Right ventricle myocardium superior (tissue), 1 donor: ENCODE measurements at regions not wholly inside any gene's neighbourhood (a gene's known extent, or its start where the extent isn't known, plus 50 kb on each side); places are given as distances from the start of the nearest gene placed in this dataset.
A peak's percentile ranks its signal among the peaks of the same experiment; 100 is the strongest.
"Not testable (repeated sequence)": the region's sequence is repeated elsewhere in the genome, so short reads cannot be mapped to it uniquely, and the experiment has no call there.

Experiments used
- ATAC-seq: fragments of 200-7000 bp; cut with Tn5 transposase; one replicate; pipeline ENCODE4 v1.9.1; 2020; ENCODE audit warnings: mild to moderate bottlenecking; ENCODE audit not compliant: poor library complexity
- DNase-seq: peaks from one replicate; pipeline ENCODE4 v3.0.0-alpha.2; 2020
- intact Hi-C: fragments of 100-400 bp; cut with DNase I; formaldehyde crosslinking; loops from one replicate; pipeline ENCODE4 v1.11.2; 2022
- donor health status: DM: no; HTN: yes; CAD: no; lungs with severe emphysema.

GRCh38 chr5:163280897-163281296, 156.5 kb upstream of the CCNG1 start:
- DNase-seq, ATAC-seq, intact Hi-C loops: not testable (repeated sequence)

GRCh38 chr5:163281512-163281911, 155.9 kb upstream of the CCNG1 start:
- ATAC-seq (no peak), DNase-seq (no peak)
- intact Hi-C loops: no loop called here

DNA sequence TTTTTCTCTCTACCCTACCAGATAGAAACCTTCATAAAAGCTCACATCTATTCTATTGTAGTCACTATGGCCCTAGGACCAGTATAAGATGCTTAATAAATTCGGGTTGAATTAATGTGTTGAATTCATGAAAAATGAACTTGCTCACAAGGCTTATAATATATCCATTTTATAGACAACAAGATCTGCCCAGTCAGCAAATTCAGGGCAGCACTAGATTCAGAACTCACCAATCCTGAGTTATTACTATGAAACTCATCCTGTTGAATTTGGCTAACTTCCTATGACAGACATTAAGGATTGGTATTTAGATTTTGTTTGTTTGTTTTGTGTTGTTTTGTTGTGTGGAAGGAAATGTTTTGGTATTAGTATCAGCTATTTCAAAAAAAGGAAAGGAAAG, 143.6 kb upstream of the CCNG1 start:
- DNase-seq (no peak), ATAC-seq (no peak)
- intact Hi-C loops: no loop called here

- DNase-seq (no peak), ATAC-seq (no peak)
- intact Hi-C loops: no loop called here
Observed at GRCh38 chr5:163303718-163304117, 133.7 kb upstream of the CCNG1 start.

GRCh38 chr5:163305655-163306054, 131.7 kb upstream of the CCNG1 start:
- intact Hi-C loops: no loop called here
- DNase-seq (no peak), ATAC-seq (no peak)

DNA sequence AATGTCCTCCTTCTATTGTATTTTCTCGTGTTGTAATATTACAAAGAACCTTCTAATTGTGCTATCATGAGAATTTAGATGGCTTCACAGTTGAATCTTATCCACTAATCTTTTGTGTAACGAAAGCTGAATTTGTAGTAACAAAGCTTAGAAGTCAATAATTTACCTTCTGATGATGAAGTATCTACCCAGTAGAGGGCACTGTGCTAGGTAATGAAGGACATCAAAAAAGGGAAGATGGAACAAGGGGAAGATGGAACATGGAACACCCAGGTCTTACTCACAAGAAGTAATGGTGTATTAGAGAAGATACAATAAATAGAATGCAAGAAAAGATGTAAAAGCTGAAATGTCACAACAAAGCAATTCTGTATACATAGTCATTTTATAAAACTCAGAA, 131.0 kb upstream of the CCNG1 start:
- intact Hi-C loops: no loop called here
- DNase-seq (no peak), ATAC-seq (no peak)

- no peak for DNase-seq
- intact Hi-C loops: no loop called here
- ATAC-seq: no peak
Observed at GRCh38 chr5:163309914-163310313, 127.5 kb upstream of the CCNG1 start.

DNA sequence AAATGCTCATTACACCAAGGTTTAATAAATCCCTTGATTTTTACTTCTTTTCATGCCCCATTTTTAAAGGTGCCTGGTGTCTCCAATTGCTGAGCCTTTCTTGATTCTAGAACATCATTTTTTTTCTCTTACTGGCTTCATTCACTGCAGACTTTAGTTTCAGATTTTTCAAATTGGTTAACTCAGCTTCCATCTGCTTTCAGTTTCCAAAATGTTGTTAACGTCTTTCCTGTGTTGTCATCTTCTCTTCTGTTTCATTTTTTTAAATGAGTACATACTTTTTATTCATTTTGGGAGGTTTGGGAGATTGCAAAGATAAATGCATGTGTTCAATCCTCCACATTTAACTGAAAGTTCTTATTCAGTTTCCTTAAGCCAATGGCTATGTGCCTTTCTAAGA, 126.4 kb upstream of the CCNG1 start:
- DNase-seq (no peak), ATAC-seq (no peak)
- intact Hi-C loops: no loop called here

DNA sequence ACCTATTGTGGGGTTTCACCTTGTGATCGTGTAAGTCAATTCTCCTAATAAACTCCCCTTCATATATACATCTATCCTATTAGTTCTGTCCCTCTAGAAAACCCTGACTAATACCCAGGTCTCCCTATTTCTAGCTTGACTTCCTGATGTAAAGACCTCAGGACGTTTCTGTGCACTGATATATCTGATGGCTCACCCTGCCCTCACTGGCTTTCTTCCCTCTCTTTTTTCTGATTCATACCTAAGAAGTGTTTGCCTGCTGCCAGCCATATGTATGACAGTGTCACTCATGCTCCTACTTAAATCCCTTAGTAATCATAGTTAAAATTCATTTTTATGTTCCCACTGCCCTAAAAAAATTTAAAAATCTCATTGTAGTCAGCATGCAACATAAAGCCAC, 124.8 kb upstream of the CCNG1 start:
- DNase-seq (no peak), ATAC-seq (no peak)
- intact Hi-C loops: no loop called here

DNA sequence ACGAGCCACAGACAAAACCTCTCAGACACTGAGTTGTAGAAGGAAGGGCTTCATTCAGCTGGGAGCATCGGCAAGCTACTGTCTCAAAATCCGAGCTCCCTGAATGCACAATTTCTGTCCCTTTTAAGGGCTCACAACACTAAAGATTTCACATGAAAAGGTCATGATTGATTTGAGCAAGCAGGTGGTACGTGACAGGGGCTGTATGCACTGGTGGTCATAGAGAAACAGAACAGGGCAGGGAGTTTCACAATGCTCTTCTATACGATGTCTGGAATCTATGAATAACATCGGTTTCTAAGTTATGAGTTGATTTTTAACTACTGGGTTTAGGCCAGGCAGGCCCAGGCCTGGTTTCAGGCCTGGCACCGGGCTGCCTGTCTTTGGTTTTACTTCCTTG, 124.3 kb upstream of the CCNG1 start:
- intact Hi-C loops, ATAC-seq, DNase-seq: not testable (repeated sequence)

DNA sequence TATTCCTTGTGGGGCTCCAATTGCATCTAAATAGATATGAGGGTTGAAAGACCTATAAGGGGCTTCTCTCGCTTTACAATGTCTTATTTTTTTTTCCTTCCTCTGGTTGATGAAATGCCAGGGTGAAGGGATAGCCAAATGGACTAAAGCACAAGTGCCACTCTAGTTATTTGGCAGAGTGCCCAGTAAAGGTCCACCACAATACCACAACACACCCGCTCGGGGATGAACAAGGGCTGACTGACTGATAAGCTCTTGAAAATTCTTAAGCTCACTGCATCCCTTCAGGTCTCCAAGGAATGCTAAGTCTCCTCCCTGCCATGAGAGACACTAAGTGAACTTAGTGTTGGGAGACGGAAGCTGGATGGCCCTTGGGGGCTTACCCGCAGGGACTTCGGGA, 121.0 kb upstream of the CCNG1 start:
- intact Hi-C loops, DNase-seq, ATAC-seq: not testable (repeated sequence)

DNA sequence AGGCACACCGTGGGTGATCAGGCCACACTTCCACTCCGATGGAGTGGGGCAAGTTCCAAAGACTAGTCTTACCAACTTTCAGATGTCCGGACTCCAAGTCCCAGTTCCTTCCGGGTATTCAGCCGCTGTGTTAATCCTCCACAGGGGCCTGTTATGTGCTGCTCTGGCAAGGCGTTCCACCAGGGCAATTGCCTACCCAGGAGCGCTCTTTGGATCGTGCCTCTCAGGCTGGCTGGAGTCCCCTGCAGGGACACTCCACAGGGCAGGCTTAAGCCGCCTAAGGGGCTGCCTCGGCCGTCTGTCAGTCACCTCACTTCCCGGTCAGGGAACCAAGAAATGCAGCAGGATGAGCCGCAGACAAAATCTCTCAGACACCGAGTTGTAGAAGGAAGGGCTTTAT, 118.7 kb upstream of the CCNG1 start:
- no peak for ATAC-seq
- no peak for DNase-seq
- intact Hi-C loops: no loop called here

- no peak for ATAC-seq
- intact Hi-C loops: no loop called here
- DNase-seq: no peak
Observed at GRCh38 chr5:163321511-163321910, 115.9 kb upstream of the CCNG1 start.

DNA sequence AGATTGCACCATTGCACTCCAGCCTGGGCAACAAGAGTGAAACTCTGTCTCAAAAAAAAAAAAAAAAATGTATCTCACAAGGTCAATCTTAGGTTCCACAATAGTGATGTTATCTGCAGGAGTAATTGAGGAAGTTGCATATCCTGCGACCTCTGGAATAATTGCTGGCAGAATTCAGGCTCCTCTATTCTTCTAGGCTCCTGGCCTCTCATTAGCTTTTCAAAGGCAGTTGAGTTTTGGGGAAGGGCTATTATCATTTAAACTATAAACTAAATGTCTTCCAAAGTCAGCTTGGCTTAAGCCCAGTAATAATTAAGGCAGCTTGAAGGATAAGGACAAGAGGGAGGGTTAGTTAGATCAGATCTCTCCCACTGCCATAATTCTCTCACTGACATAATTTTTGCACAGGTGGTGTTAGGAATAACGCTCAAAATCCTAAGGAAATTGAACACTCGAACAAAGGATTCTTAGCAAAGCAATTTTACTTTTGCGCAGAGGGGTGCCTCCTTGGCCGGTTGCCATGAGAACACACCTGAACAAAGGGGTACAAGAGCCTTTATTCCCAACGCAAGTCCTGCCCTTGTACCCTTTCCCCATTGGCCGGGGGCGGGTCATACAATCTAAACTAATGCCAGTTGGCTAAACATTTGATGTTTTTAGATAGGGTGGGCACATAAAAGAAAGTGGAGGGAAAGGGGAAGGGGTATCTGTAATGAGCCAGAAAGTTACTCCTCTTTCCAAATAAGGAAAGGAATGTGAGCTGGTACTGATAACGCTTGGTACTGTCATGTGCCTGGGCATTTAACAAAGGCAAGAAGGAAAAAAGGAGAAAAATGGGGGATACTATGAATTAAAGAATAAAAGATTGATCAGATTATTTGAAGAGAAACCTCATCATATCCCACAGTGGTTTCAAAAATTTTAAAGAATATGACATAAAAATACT, 106.4 kb upstream of the CCNG1 start:
- DNase-seq (no peak), ATAC-seq (no peak)
- intact Hi-C loops: no loop called here

- ATAC-seq, intact Hi-C loops, DNase-seq: not testable (repeated sequence)
Observed at GRCh38 chr5:163336074-163336473, 101.3 kb upstream of the CCNG1 start.

GRCh38 chr5:163339148-163339547, 98.2 kb upstream of the CCNG1 start:
- intact Hi-C loops: no loop called here
- no peak for DNase-seq
- ATAC-seq: no peak

- ATAC-seq, intact Hi-C loops, DNase-seq: not testable (repeated sequence)
Observed at GRCh38 chr5:163340378-163340777, 97.0 kb upstream of the CCNG1 start.

DNA sequence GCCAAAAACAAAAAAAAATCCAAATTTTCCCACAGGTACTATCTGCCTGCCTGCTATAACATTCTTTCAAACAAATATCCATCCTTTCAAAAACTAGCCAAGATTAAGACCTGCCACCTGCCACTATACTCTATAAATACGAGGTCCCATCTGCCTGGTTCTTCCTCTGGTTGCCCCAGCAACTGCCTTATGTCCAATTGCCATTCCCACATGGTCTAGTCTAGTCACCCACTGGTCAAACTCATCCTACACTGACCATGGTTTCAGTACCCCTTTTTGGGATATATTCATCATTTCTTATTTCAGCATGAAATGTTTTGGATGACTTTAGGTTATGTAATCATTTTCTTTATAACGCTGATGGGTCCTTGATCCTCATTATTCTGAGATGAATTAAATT, 95.1 kb upstream of the CCNG1 start:
- DNase-seq: no peak
- no peak for ATAC-seq
- intact Hi-C loops: no loop called here

GRCh38 chr5:163345216-163345615, 92.2 kb upstream of the CCNG1 start:
- ATAC-seq (no peak), DNase-seq (no peak)
- intact Hi-C loops: loop anchor here (5.0 kb wide), 1 partner anchor 1798 kb away; the partner anchor contains the start of gene GABRB2

DNA sequence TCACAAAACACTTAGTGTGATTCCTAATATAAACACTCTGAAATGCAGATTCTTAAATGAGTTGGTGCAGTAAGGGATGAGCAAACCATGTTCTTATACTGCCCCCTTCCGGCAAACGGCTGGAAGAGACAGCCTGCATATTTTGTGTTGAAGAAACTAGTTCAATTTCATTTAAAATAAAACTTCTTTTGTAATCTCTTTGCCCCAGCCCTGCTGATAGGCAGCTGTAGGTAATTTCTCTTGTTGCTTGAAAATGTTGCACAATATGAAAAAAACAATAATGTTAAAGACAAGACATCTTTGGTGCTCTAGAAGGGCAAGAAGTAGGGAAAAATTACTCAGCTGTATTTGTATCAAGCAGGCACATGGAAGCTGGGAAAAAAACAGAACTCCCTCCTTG, 89.7 kb upstream of the CCNG1 start:
- DNase-seq: no peak
- intact Hi-C loops: loop anchor here (5.0 kb wide), 1 partner anchor 1800 kb away; the partner anchor contains the start of gene GABRB2

More for the DNA sequence above, 89.7 kb upstream of the CCNG1 start:
- peak; percentile 55 for ATAC-seq
